Mammary epithelial cell (primary cell): ENCODE measurements at regions not wholly inside any gene's neighbourhood (a gene's known extent, or its start where the extent isn't known, plus 50 kb on each side); places are given as distances from the start of the nearest gene placed in this dataset.
"Not testable (repeated sequence)": the region's sequence is repeated elsewhere in the genome, so short reads cannot be mapped to it uniquely, and the experiment has no call there.

Source experiments
- CTCF ChIP-seq, 2 donors: IDR thresholded peaks in 1 of 2; conservative IDR thresholded peaks in 1 of 2; 2 replicates each; pipeline ENCODE4 v1.5.1; 2011 to 2012; ENCODE audit warnings: inconsistent platforms in 2 of 2, low read length in 2 of 2, mild to moderate bottlenecking in 2 of 2, control low read depth in 1 of 2, low read depth in 1 of 2; ENCODE audit not compliant: insufficient read depth in 1 of 2; ENCODE audit errors: extremely low read depth in 1 of 2
- EZH2 ChIP-seq: IDR thresholded peaks from 2 replicates; pipeline ENCODE4 v1.6.1; 2012; ENCODE audit warnings: low read length, inconsistent platforms, borderline replicate concordance

GRCh38 chr1:239081947-239082346 lies 304.4 kb upstream of the CHRM3 start:
- TF ChIP-seq CTCF (conservative IDR thresholded peaks at IDR 0.05 in 1 of 2, IDR thresholded peaks at IDR 0.05 in 1 of 2; ENCODE audit: extremely low read depth in 1 of 2, insufficient read depth in 1 of 2, low read depth in 1 of 2, low read length in 2 of 2); EZH2: not testable (repeated sequence)
